H1 (cell line): ENCODE measurements at regions not wholly inside any gene's neighbourhood (a gene's known extent, or its start where the extent isn't known, plus 50 kb on each side); places are given as distances from the start of the nearest gene placed in this dataset.

Experiments used
- CTCF ChIA-PET: fragments of 300-600 bp; sonication (Branson Sonifier 250); formaldehyde crosslinking; loops from one replicate; lab custom pipeline; 2021; ENCODE audit not compliant: partially characterized antibody; lab: Charles Lee
- POLR2A ChIA-PET: fragments of 300-600 bp; sonication (Branson Sonifier 250); formaldehyde crosslinking; loops from one replicate; lab custom pipeline; 2021; ENCODE audit warnings: inconsistent platforms; ENCODE audit not compliant: partially characterized antibody; lab: Charles Lee
- DNase-seq, 2 experiments: peaks; one replicate each; pipeline versions ENCODE4 v3.0.0 to v3.0.0-alpha.2; 2010 to 2022; ENCODE audit warnings: low spot score in 2 of 2, low read depth in 1 of 2, mixed read lengths in 1 of 2
- FAIRE-seq: peaks from 2 replicates; lab custom pipeline; 2011; peaks lifted over from hg19 to GRCh38; lab: Jason Lieb, UNC
- H2AFZ ChIP-seq: 2 replicates; pipeline ENCODE4 v1.8.1; 2012; ENCODE audit warnings: low read length, inconsistent platforms
- H2AK5ac ChIP-seq: 2 replicates; pipeline ENCODE4 v1.6.1; 2013; ENCODE audit warnings: low read depth, low read length
- H2BK120ac ChIP-seq: replicated peaks from 2 replicates; pipeline ENCODE3; 2013; ENCODE audit warnings: low read depth, low read length, inconsistent platforms
- H2BK12ac ChIP-seq: 2 replicates; pipeline ENCODE4 v1.6.1; 2013; ENCODE audit warnings: low read depth, low read length
- H2BK15ac ChIP-seq: 2 replicates; pipeline ENCODE4 v1.6.1; 2013; ENCODE audit warnings: low read length
- H2BK20ac ChIP-seq: 2 replicates; pipeline ENCODE4 v1.6.1; 2013; ENCODE audit warnings: low read length
- H2BK5ac ChIP-seq: 2 replicates; pipeline ENCODE4 v1.6.1; 2013; ENCODE audit warnings: low read depth, low read length
- H3K14ac ChIP-seq: 2 replicates; pipeline ENCODE4 v1.6.1; 2013; ENCODE audit warnings: inconsistent platforms; ENCODE audit not compliant: insufficient read length
- H3K18ac ChIP-seq: 2 replicates; pipeline ENCODE4 v1.6.1; 2013; ENCODE audit warnings: low read length; ENCODE audit errors: extremely low read depth
- H3K23ac ChIP-seq: 2 replicates; pipeline ENCODE4 v1.6.1; 2013; ENCODE audit warnings: inconsistent platforms; ENCODE audit not compliant: insufficient read length
- H3K23me2 ChIP-seq: 2 replicates; pipeline ENCODE4 v1.6.1; 2013; ENCODE audit warnings: low read depth, low read length
- H3K27ac ChIP-seq: 2 replicates; pipeline ENCODE4 v1.6.1; 2011; ENCODE audit warnings: low read depth, low read length, inconsistent platforms
- H3K27me3 ChIP-seq, 4 experiments: replicated peaks in 1 of 4; 1 replicate in 1 of 4; 2 replicates in 3 of 4; pipeline versions ENCODE4 v1.6.1 to v1.8.1; 2011 to 2013; ENCODE audit warnings: low read length in 3 of 4, mild to moderate bottlenecking in 3 of 4, inconsistent platforms in 2 of 4, mixed read lengths in 2 of 4, moderate library complexity in 1 of 4; ENCODE audit not compliant: control insufficient read depth in 3 of 4, insufficient read depth in 3 of 4; ENCODE audit errors: extremely low read depth in 1 of 4
- H3K36me3 ChIP-seq, 4 experiments: 2 replicates each; pipeline versions ENCODE4 v1.6.1 to v1.8.1; 2011 to 2013; ENCODE audit warnings: mild to moderate bottlenecking in 4 of 4, low read length in 3 of 4, moderate library complexity in 2 of 4, control low read depth in 1 of 4, inconsistent platforms in 1 of 4; ENCODE audit not compliant: insufficient read depth in 4 of 4, control insufficient read depth in 2 of 4
- H3K4ac ChIP-seq: replicated peaks from 2 replicates; pipeline ENCODE3; 2013; ENCODE audit warnings: low read length, low read depth, mixed read lengths, inconsistent platforms; ENCODE audit not compliant: insufficient read length
- H3K4me1 ChIP-seq, 4 experiments: replicated peaks in 1 of 4; 1 replicate in 1 of 4; 2 replicates in 3 of 4; pipeline versions ENCODE4 v1.6.1 to v1.8.1; 2011 to 2013; ENCODE audit warnings: low read length in 3 of 4, inconsistent platforms in 2 of 4, mixed read lengths in 1 of 4; ENCODE audit not compliant: insufficient read depth in 4 of 4, control insufficient read depth in 3 of 4
- H3K4me2 ChIP-seq, 2 experiments: 2 replicates each; pipeline versions ENCODE4 v1.6.1 to v1.8.1; 2011 to 2013; ENCODE audit warnings: low read depth in 2 of 2, low read length in 2 of 2, control low read depth in 1 of 2, inconsistent platforms in 1 of 2, mild to moderate bottlenecking in 1 of 2; ENCODE audit not compliant: insufficient read depth in 1 of 2
- H3K4me3 ChIP-seq, 4 experiments: fragments of 200-600, 300-600 bp in 1 of 4; sonication (generic), shearing (Covaris generic), sonication (Bioruptor Twin) in 1 of 4; 2 replicates each; pipeline versions ENCODE4 v1.5.1 to v1.8.1; 2011 to 2016; ENCODE audit warnings: low read length in 4 of 4, low read depth in 3 of 4, control low read depth in 2 of 4, inconsistent platforms in 2 of 4, mild to moderate bottlenecking in 2 of 4, mixed read lengths in 1 of 4, moderate library complexity in 1 of 4; ENCODE audit not compliant: insufficient read depth in 2 of 4; ENCODE audit errors: extremely low read depth in 1 of 4
- H3K56ac ChIP-seq: replicated peaks from 2 replicates; pipeline ENCODE3; 2013; ENCODE audit warnings: low read depth, mild to moderate bottlenecking, mixed read lengths, low read length, inconsistent platforms; ENCODE audit not compliant: insufficient read length
- H3K79me1 ChIP-seq: 2 replicates; pipeline ENCODE4 v1.6.1; 2013; ENCODE audit warnings: low read depth, low read length, control low read depth
- H3K79me2 ChIP-seq, 2 experiments: 2 replicates each; pipeline versions ENCODE4 v1.6.1 to v1.8.1; 2012 to 2013; ENCODE audit warnings: low read length in 2 of 2, mild to moderate bottlenecking in 2 of 2, inconsistent platforms in 1 of 2; ENCODE audit not compliant: insufficient read depth in 2 of 2, control insufficient read depth in 1 of 2
- H3K9ac ChIP-seq, 4 experiments: replicated peaks in 1 of 4; 1 replicate in 1 of 4; 2 replicates in 3 of 4; pipeline versions ENCODE4 v1.6.1 to v1.8.1; 2011 to 2013; ENCODE audit warnings: low read depth in 3 of 4, low read length in 3 of 4, control low read depth in 2 of 4, mild to moderate bottlenecking in 2 of 4, moderate library complexity in 2 of 4, inconsistent platforms in 1 of 4; ENCODE audit errors: extremely low read depth in 1 of 4
- H3K9me3 ChIP-seq, 2 experiments: 2 replicates each; pipeline versions ENCODE4 v1.6.1 to v1.8.1; 2012 to 2013; ENCODE audit warnings: mild to moderate bottlenecking in 2 of 2, moderate library complexity in 2 of 2, control low read depth in 1 of 2, inconsistent platforms in 1 of 2, low read depth in 1 of 2, low read length in 1 of 2, mixed read lengths in 1 of 2; ENCODE audit not compliant: insufficient read depth in 2 of 2
- H4K20me1 ChIP-seq, 2 experiments: replicated peaks in 1 of 2; 2 replicates each; pipeline versions ENCODE3 to v1.8.1; 2011 to 2013; ENCODE audit warnings: inconsistent platforms in 2 of 2, low read length in 2 of 2, mild to moderate bottlenecking in 1 of 2; ENCODE audit not compliant: insufficient read depth in 2 of 2, control insufficient read depth in 1 of 2
- H4K5ac ChIP-seq: 2 replicates; pipeline ENCODE4 v1.6.1; 2013; ENCODE audit warnings: low read length, low read depth, mixed read lengths, inconsistent platforms; ENCODE audit not compliant: insufficient read length
- H4K8ac ChIP-seq: 2 replicates; pipeline ENCODE4 v1.8.0; 2013; ENCODE audit warnings: mild to moderate bottlenecking, moderate library complexity, low read length, inconsistent platforms; ENCODE audit not compliant: insufficient read depth; ENCODE audit errors: extremely low read depth
- H4K91ac ChIP-seq: replicated peaks from 2 replicates; pipeline ENCODE3; 2013; ENCODE audit warnings: low read length, mixed read lengths, inconsistent platforms; ENCODE audit not compliant: insufficient read length
- RAD21 ChIP-seq, 2 experiments: IDR thresholded peaks in 1 of 2; conservative IDR thresholded peaks in 1 of 2; 2 replicates each; pipeline ENCODE4 v1.6.1; 2011; ENCODE audit warnings: low read depth in 2 of 2, low read length in 2 of 2, improper control_type of control experiment in 1 of 2, inconsistent platforms in 1 of 2, mild to moderate bottlenecking in 1 of 2, moderate library complexity in 1 of 2
- TF ChIP-seq, protein P1 (sequence below): IDR thresholded peaks from 2 replicates; pipeline ENCODE4 v1.6.1; 2011; ENCODE audit warnings: low read length, improper control_type of control experiment

DNA sequence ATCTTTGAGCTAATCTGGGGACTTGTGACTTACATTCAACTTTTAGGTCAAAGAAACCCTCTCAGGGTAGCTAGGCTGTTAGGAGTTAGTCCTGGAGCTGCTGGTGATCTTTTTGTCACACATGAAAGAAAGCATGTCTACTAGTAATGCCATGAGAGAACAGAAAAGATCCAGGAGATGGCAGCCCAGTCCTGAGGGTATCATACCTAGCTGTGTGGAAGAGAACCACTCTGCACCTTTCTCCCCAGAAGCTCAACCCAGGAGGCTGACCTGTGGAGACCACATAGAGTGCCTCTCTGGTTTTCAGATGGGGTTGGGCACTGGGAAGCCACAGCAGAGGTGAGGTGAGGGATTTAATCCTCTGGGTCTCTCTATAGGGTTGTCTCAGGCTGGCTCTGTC, 460.2 kb upstream of the UBE2E3 start:
- CTCF ChIA-PET, result interaction anchor here (0.6 to 1.9 kb wide), 9 partner anchors 14 to 911 kb away, joined by 3 to 6 read pairs (median 3); partner anchors contain the start of gene UBE2E3
- no peak overlapping the region for H3K4me2 ChIP-seq
- H3K27ac ChIP-seq, result no peak overlapping the region
- no peak overlapping the region for H2BK15ac ChIP-seq
- H3K23ac ChIP-seq, result no peak overlapping the region
- no peaks in the 10 kb centered on the region for H3K36me3 ChIP-seq
- no peak overlapping the region for H4K5ac ChIP-seq
- H4K91ac ChIP-seq, result no peak overlapping the region
- H3K4ac ChIP-seq, result no peak overlapping the region
- no peak overlapping the region for H2AK5ac ChIP-seq
- no peak overlapping the region for H3K4me3 ChIP-seq
- H2AFZ ChIP-seq, result no peak overlapping the region
- no peaks in the 10 kb centered on the region for H3K23me2 ChIP-seq
- H3K79me2 ChIP-seq, result no peaks in the 10 kb centered on the region
- H3K14ac ChIP-seq, result no peak overlapping the region
- POLR2A ChIA-PET, result no interaction called here
- H3K9ac ChIP-seq, result no peak overlapping the region
- DNase-seq (no peak), FAIRE-seq (no peak)
- H3K4me1 ChIP-seq, result no peaks in the 10 kb centered on the region; a peak in 1 of 7 replicates
- H3K56ac ChIP-seq, result no peak overlapping the region
- H3K18ac ChIP-seq, result no peak overlapping the region
- no peaks in the 10 kb centered on the region for H3K27me3 ChIP-seq
- H4K20me1 ChIP-seq, result no peaks in the 10 kb centered on the region
- H3K9me3 ChIP-seq, result no peaks in the 10 kb centered on the region
- H2BK12ac ChIP-seq, result no peak overlapping the region
- no peak overlapping the region for H4K8ac ChIP-seq
- H2BK120ac ChIP-seq, result no peak overlapping the region
- no peak overlapping the region for H2BK5ac ChIP-seq
- H2BK20ac ChIP-seq, result no peak overlapping the region
- H3K79me1 ChIP-seq, result no peaks in the 10 kb centered on the region
- TF ChIP-seq, protein P1, sequence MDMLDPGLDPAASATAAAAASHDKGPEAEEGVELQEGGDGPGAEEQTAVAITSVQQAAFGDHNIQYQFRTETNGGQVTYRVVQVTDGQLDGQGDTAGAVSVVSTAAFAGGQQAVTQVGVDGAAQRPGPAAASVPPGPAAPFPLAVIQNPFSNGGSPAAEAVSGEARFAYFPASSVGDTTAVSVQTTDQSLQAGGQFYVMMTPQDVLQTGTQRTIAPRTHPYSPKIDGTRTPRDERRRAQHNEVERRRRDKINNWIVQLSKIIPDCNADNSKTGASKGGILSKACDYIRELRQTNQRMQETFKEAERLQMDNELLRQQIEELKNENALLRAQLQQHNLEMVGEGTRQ, result no peak
- TF ChIP-seq RAD21 (IDR thresholded peaks at IDR 0.05 in 1 of 2, conservative IDR thresholded peaks at IDR 0.05 in 1 of 2; ENCODE audit: low read depth in 2 of 2, low read length in 2 of 2), result peak; percentile 34 to 45; a peak in 3 of 4 replicates
